IMR-90 (cell line): ENCODE measurements at regions not wholly inside any gene's neighbourhood (a gene's known extent, or its start where the extent isn't known, plus 50 kb on each side); places are given as distances from the start of the nearest gene placed in this dataset.

ENCODE experiments used
- ATAC-seq: fragments of 200-7000 bp; cut with Tn5 transposase; 2 replicates; pipeline ENCODE4 v1.9.1; 2020; ENCODE audit warnings: low read depth, mild to moderate bottlenecking, moderate library complexity
- BruUV-seq: library from RNA; stranded (reverse); fragments of 400-500 nt; replicated peaks from 2 replicates; lab custom pipeline; 2021; lab: Mats Ljungman, UMichigan
- CTCF ChIA-PET: fragments of 300-600 bp; formaldehyde crosslinking; extraction: SDS; loops from one replicate; lab custom pipeline; 2021; ENCODE audit warnings: antibody characterized with exemption; lab: Yijun Ruan, JAX
- POLR2A ChIA-PET: fragments of 300-600 bp; sonication (Branson Sonifier 250); formaldehyde crosslinking; loops from one replicate; lab custom pipeline; 2022; ENCODE audit warnings: antibody characterized with exemption; ENCODE audit not compliant: unreplicated experiment; lab: Charles Lee
- DNase-seq: peaks from one replicate; pipeline ENCODE4 v3.0.0; 2013
- H2AFZ ChIP-seq: replicated peaks from 2 replicates; pipeline ENCODE3; 2013; ENCODE audit warnings: low read length, mild to moderate bottlenecking; ENCODE audit not compliant: poor library complexity
- H2AK5ac ChIP-seq: 2 replicates; pipeline ENCODE4 v1.6.1; 2013; ENCODE audit warnings: low read depth, low read length, inconsistent platforms
- H2AK9ac ChIP-seq: replicated peaks from 2 replicates; pipeline ENCODE3; 2013; ENCODE audit warnings: mild to moderate bottlenecking, low read depth, low read length, moderate library complexity; ENCODE audit not compliant: poor library complexity
- H2BK120ac ChIP-seq: 2 replicates; pipeline ENCODE4 v1.6.1; 2013; ENCODE audit warnings: low read depth, low read length, inconsistent platforms
- H2BK15ac ChIP-seq: 3 replicates; pipeline ENCODE4 v1.6.1; 2013; ENCODE audit warnings: low read depth, low read length, inconsistent platforms
- H2BK20ac ChIP-seq: 2 replicates; pipeline ENCODE4 v1.6.1; 2013; ENCODE audit warnings: low read depth, mild to moderate bottlenecking, inconsistent platforms, low read length, moderate library complexity
- H2BK5ac ChIP-seq: 2 replicates; pipeline ENCODE4 v1.6.1; 2013; ENCODE audit warnings: mild to moderate bottlenecking, low read depth, low read length, inconsistent platforms; ENCODE audit not compliant: poor library complexity, severe bottlenecking
- H3K14ac ChIP-seq: replicated peaks from 2 replicates; pipeline ENCODE4 v1.6.1; 2013; ENCODE audit warnings: low read depth, low read length, inconsistent platforms
- H3K18ac ChIP-seq: 2 replicates; pipeline ENCODE4 v1.6.1; 2013; ENCODE audit warnings: low read depth, low read length, control low read depth
- H3K23ac ChIP-seq: 2 replicates; pipeline ENCODE4 v1.6.1; 2013; ENCODE audit warnings: low read depth, low read length, inconsistent platforms
- H3K27ac ChIP-seq: 2 replicates; pipeline ENCODE4 v1.5.1; 2013; ENCODE audit warnings: mild to moderate bottlenecking, control low read depth, low read length; ENCODE audit not compliant: insufficient read depth
- H3K27me3 ChIP-seq: 2 replicates; pipeline ENCODE4 v1.6.1; 2013; ENCODE audit warnings: low read length; ENCODE audit not compliant: control insufficient read depth, insufficient read depth
- H3K36me3 ChIP-seq: 2 replicates; pipeline ENCODE4 v1.6.1; 2013; ENCODE audit warnings: low read length, mixed read lengths; ENCODE audit not compliant: control insufficient read depth, insufficient read depth
- H3K4ac ChIP-seq: 2 replicates; pipeline ENCODE4 v1.6.1; 2013; ENCODE audit warnings: low read depth, low read length, inconsistent platforms
- H3K4me1 ChIP-seq: 2 replicates; pipeline ENCODE4 v1.6.1; 2013; ENCODE audit warnings: low read length, mixed read lengths; ENCODE audit not compliant: control insufficient read depth, insufficient read depth
- H3K4me2 ChIP-seq: 2 replicates; pipeline ENCODE4 v1.6.1; 2013; ENCODE audit warnings: low read depth, mild to moderate bottlenecking, control low read depth, low read length, moderate library complexity
- H3K4me3 ChIP-seq: 2 replicates; pipeline ENCODE4 v1.5.1; 2013; ENCODE audit warnings: low read depth, mild to moderate bottlenecking, control low read depth, low read length, moderate library complexity; ENCODE audit not compliant: insufficient read depth
- H3K56ac ChIP-seq: 2 replicates; pipeline ENCODE4 v1.6.1; 2013; ENCODE audit warnings: low read length, inconsistent platforms; ENCODE audit not compliant: insufficient read depth; ENCODE audit errors: extremely low read depth
- H3K79me1 ChIP-seq, 2 experiments: 2 replicates each; pipeline ENCODE4 v1.6.1; 2013; ENCODE audit warnings: low read length in 2 of 2, inconsistent platforms in 1 of 2, low read depth in 1 of 2
- H3K9ac ChIP-seq: 2 replicates; pipeline ENCODE4 v1.6.1; 2013; ENCODE audit warnings: low read depth, low read length, control low read depth
- H3K9me1 ChIP-seq: 2 replicates; pipeline ENCODE4 v1.6.1; 2013; ENCODE audit warnings: low read length, inconsistent platforms; ENCODE audit not compliant: insufficient read depth
- H3K9me3 ChIP-seq: 2 replicates; pipeline ENCODE4 v1.6.1; 2013; ENCODE audit warnings: low read length; ENCODE audit not compliant: control insufficient read depth, insufficient read depth
- H4K20me1 ChIP-seq: 2 replicates; pipeline ENCODE4 v1.6.1; 2013; ENCODE audit warnings: low read length, inconsistent platforms; ENCODE audit not compliant: insufficient read depth
- H4K5ac ChIP-seq: 2 replicates; pipeline ENCODE4 v1.6.1; 2013; ENCODE audit warnings: mild to moderate bottlenecking, low read depth, low read length, control low read depth
- H4K8ac ChIP-seq, 2 experiments: 2 replicates each; pipeline ENCODE4 v1.6.1; 2013; ENCODE audit warnings: low read depth in 2 of 2, low read length in 2 of 2, control low read depth in 1 of 2, inconsistent platforms in 1 of 2
- H4K91ac ChIP-seq: 2 replicates; pipeline ENCODE4 v1.6.1; 2013; ENCODE audit warnings: low read depth, low read length, inconsistent platforms; ENCODE audit not compliant: insufficient read depth
- BHLHE40 ChIP-seq: fragments of 150-350 bp; IDR thresholded peaks from 2 replicates; pipeline ENCODE4 v1.6.1; 2016; ENCODE audit warnings: mild to moderate bottlenecking, low read depth, low read length
- CEBPB ChIP-seq: IDR thresholded peaks from 2 replicates; pipeline ENCODE4 v1.6.1; 2012; ENCODE audit warnings: low read depth, low read length, improper control_type of control experiment
- CHD1 ChIP-seq: IDR thresholded peaks from 2 replicates; pipeline ENCODE4 v1.6.1; 2012; ENCODE audit warnings: low read depth, low read length, improper control_type of control experiment
- CTCF ChIP-seq: conservative IDR thresholded peaks from 2 replicates; pipeline ENCODE4 v1.5.1; 2012; ENCODE audit warnings: mild to moderate bottlenecking, low read depth, low read length, improper control_type of control experiment
- ELK1 ChIP-seq: fragments of 150-350 bp; IDR thresholded peaks from 2 replicates; pipeline ENCODE4 v1.6.1; 2016; ENCODE audit warnings: low read depth, mild to moderate bottlenecking, low read length, moderate library complexity, borderline replicate concordance
- FOS ChIP-seq: fragments of 150-350 bp; IDR thresholded peaks from 2 replicates; pipeline ENCODE4 v1.6.1; 2016; ENCODE audit warnings: low read depth, low read length
- MAFK ChIP-seq: IDR thresholded peaks from 2 replicates; pipeline ENCODE4 v1.6.1; 2012; ENCODE audit warnings: low read depth, low read length, improper control_type of control experiment
- MAZ ChIP-seq: IDR thresholded peaks from 2 replicates; pipeline ENCODE4 v1.6.1; 2012; ENCODE audit warnings: low read depth, mild to moderate bottlenecking, low read length, improper control_type of control experiment, moderate library complexity, borderline replicate concordance
- NFE2L2 ChIP-seq: fragments of 150-350 bp; IDR thresholded peaks from 2 replicates; pipeline ENCODE4 v1.6.1; 2016; ENCODE audit warnings: low read depth, mild to moderate bottlenecking, low read length
- POLR2A ChIP-seq: IDR thresholded peaks from 2 replicates; pipeline ENCODE4 v1.6.1; 2012; ENCODE audit warnings: mild to moderate bottlenecking, low read depth, low read length
- RAD21 ChIP-seq: IDR thresholded peaks from 2 replicates; pipeline ENCODE4 v1.6.1; 2012; ENCODE audit warnings: low read length, improper control_type of control experiment
- RCOR1 ChIP-seq: IDR thresholded peaks from 2 replicates; pipeline ENCODE4 v1.6.1; 2012; ENCODE audit warnings: mild to moderate bottlenecking, low read length, improper control_type of control experiment; ENCODE audit not compliant: insufficient replicate concordance
- RFX5 ChIP-seq: IDR thresholded peaks from 2 replicates; pipeline ENCODE4 v1.8.0; 2012; ENCODE audit warnings: low read depth, mild to moderate bottlenecking, low read length, moderate library complexity
- SMC3 ChIP-seq: fragments of 150-350 bp; IDR thresholded peaks from 2 replicates; pipeline ENCODE4 v1.6.1; 2016; ENCODE audit warnings: low read depth, mild to moderate bottlenecking, antibody characterized with exemption, low read length, moderate library complexity
- WGBS, 2 experiments: methylation state at CpG; one replicate each; pipeline versions ENCODE4 v1.1.5 to v1.1.7; 2013; ENCODE audit warnings: missing lambda C conversion rate in 2 of 2; ENCODE audit not compliant: insufficient read length in 1 of 2; ENCODE audit errors: extremely low coverage in 2 of 2; 5-methylcytosine and 5-hydroxymethylcytosine counted together
- dilution Hi-C: fragments of 300-500 bp; cut with HindIII; formaldehyde crosslinking; loops from one replicate; pipeline ENCODE4 v1.14.3; 2018; ENCODE audit warnings: low sequenced_read_pairs; ENCODE audit not compliant: unreplicated experiment
- in situ Hi-C: fragments of 300-500 bp; cut with MboI; formaldehyde crosslinking; loops from 3 replicates; pipeline ENCODE4 v1.14.3; 2019; ENCODE audit warnings: low sequenced_read_pairs, inconsistent platforms, mixed read lengths
- intact Hi-C: fragments of 100-400 bp; cut with micrococcal nuclease; formaldehyde crosslinking; loops from 2 replicates; pipeline ENCODE4 v1.10.0; 2022

GRCh38 chr5:116654925-116655324 is 80.3 kb upstream of the SEMA6A start:
- Histone ChIP-seq H3K4me2 (no peak overlapping the region), H3K14ac (no peak overlapping the region), H3K9ac (no peak overlapping the region), H3K4ac (no peak overlapping the region), H3K36me3 (no peaks in the 10 kb centered on the region), H2BK15ac (no peak overlapping the region), H2AFZ (no peak overlapping the region), H2BK120ac (no peak overlapping the region), H3K56ac (no peak overlapping the region), H3K79me1 (no peaks in the 10 kb centered on the region), H4K91ac (no peak overlapping the region), H3K9me3 (no peaks in the 10 kb centered on the region), H3K4me1 (no peaks in the 10 kb centered on the region), H3K27ac (no peak overlapping the region), H4K5ac (no peak overlapping the region), H3K4me3 (no peak overlapping the region), H2AK9ac (no peak overlapping the region), H3K27me3 (no peaks in the 10 kb centered on the region), H3K18ac (no peak overlapping the region), H4K20me1 (no peaks in the 10 kb centered on the region), H3K23ac (no peak overlapping the region), H2AK5ac (no peak overlapping the region), H4K8ac (no peak overlapping the region), H2BK5ac (no peak overlapping the region), H2BK20ac (no peak overlapping the region), H3K9me1 (no peaks in the 10 kb centered on the region)
- in situ Hi-C loops (no loop called here), dilution Hi-C loops (no loop called here), intact Hi-C loops (no loop called here)
- ATAC-seq (no peak), DNase-seq (no peak)
- ChIA-PET POLR2A (no interaction called here), CTCF (no interaction called here)
- no CpG with 5 or more reads among the region's 3 CpGs for WGBS, 2 experiments
- TF ChIP-seq MAZ = no peak
- no peak for TF ChIP-seq CEBPB
- no peak for TF ChIP-seq RFX5
- TF ChIP-seq POLR2A = no peak
- no peak for TF ChIP-seq CHD1
- TF ChIP-seq NFE2L2 = no peak
- TF ChIP-seq RAD21 = no peak
- no peak for TF ChIP-seq ELK1
- TF ChIP-seq CTCF = no peak
- no peak for TF ChIP-seq BHLHE40
- TF ChIP-seq SMC3 = no peak
- no peak for TF ChIP-seq MAFK
- TF ChIP-seq RCOR1 = no peak
- TF ChIP-seq FOS = no peak
- no TSS peak for BruUV-seq
